GM23338 (cell line): ENCODE measurements at regions not wholly inside any gene's neighbourhood (a gene's known extent, or its start where the extent isn't known, plus 50 kb on each side); places are given as distances from the start of the nearest gene placed in this dataset.

Source experiments
- ATAC-seq: fragments of 200-7000 bp; cut with Tn5 transposase; 3 replicates; pipeline ENCODE4 v1.9.1; 2020
- DNase-seq: peaks from one replicate; pipeline ENCODE4 v3.0.0-alpha.2; 2015; ENCODE audit warnings: low spot score
- H2AFZ ChIP-seq: fragments of 200-600 bp; sonication (generic); 2 replicates; pipeline ENCODE4 v1.8.0; 2016; ENCODE audit warnings: antibody characterized with exemption, mild to moderate bottlenecking, moderate library complexity
- H3F3A ChIP-seq: fragments of 200-600 bp; sonication (generic); replicated peaks from 2 replicates; pipeline ENCODE4 v1.8.0; 2017; ENCODE audit warnings: antibody characterized with exemption, mixed run types, low read depth
- H3K27ac ChIP-seq: fragments of 200-600 bp; sonication (generic); 2 replicates; pipeline ENCODE4 v1.6.1; 2016; ENCODE audit warnings: low read depth
- H3K27me3 ChIP-seq: fragments of 200-600 bp; sonication (generic); 2 replicates; pipeline ENCODE4 v1.8.0; 2016; ENCODE audit warnings: mild to moderate bottlenecking, mixed run types, moderate library complexity; ENCODE audit not compliant: insufficient read depth
- H3K36me3 ChIP-seq: fragments of 200-600 bp; sonication (generic); 2 replicates; pipeline ENCODE4 v1.8.0; 2016; ENCODE audit warnings: mild to moderate bottlenecking; ENCODE audit not compliant: insufficient read depth
- H3K4me1 ChIP-seq: fragments of 200-600 bp; sonication (generic); 2 replicates; pipeline ENCODE4 v1.8.0; 2016; ENCODE audit warnings: mild to moderate bottlenecking, moderate library complexity; ENCODE audit not compliant: insufficient read depth
- H3K4me2 ChIP-seq: fragments of 200-600 bp; sonication (generic); 2 replicates; pipeline ENCODE4 v1.7.1; 2017; ENCODE audit warnings: mixed run types
- H3K4me3 ChIP-seq: fragments of 200-600 bp; sonication (generic); 2 replicates; pipeline ENCODE4 v1.6.1; 2016; ENCODE audit warnings: mixed run types
- H3K79me2 ChIP-seq: fragments of 200-600 bp; sonication (generic); replicated peaks from 2 replicates; pipeline ENCODE4 v1.8.0; 2017; ENCODE audit warnings: mild to moderate bottlenecking; ENCODE audit not compliant: insufficient read depth
- H3K9me2 ChIP-seq: fragments of 200-600 bp; sonication (generic); 2 replicates; pipeline ENCODE4 v1.8.0; 2017; ENCODE audit not compliant: insufficient read depth
- H4K20me1 ChIP-seq: fragments of 200-600 bp; sonication (generic); replicated peaks from 2 replicates; pipeline ENCODE4 v1.8.0; 2017; ENCODE audit warnings: mild to moderate bottlenecking; ENCODE audit not compliant: insufficient read depth
- H3K27ac Mint-ChIP-seq: 2 replicates; pipeline ENCODE4 v1.8.0; 2020; ENCODE audit warnings: inconsistent platforms, mild to moderate bottlenecking, moderate library complexity, mixed read lengths
- H3K27me3 Mint-ChIP-seq: 3 replicates; pipeline ENCODE4 v1.8.0; 2022; ENCODE audit warnings: low read depth, mild to moderate bottlenecking, moderate library complexity, mixed read lengths, inconsistent platforms; ENCODE audit not compliant: insufficient read depth, poor library complexity
- H3K36me3 Mint-ChIP-seq: 3 replicates; pipeline ENCODE4 v1.8.0; 2021; ENCODE audit warnings: low read depth, mild to moderate bottlenecking, inconsistent platforms, moderate library complexity, mixed read lengths
- H3K4me1 Mint-ChIP-seq: 3 replicates; pipeline ENCODE4 v1.8.0; 2020; ENCODE audit warnings: mild to moderate bottlenecking, inconsistent platforms, mixed read lengths
- H3K4me3 Mint-ChIP-seq: 3 replicates; pipeline ENCODE4 v1.8.0; 2021; ENCODE audit warnings: moderate library complexity, mild to moderate bottlenecking, inconsistent platforms, mixed read lengths
- H3K9me3 Mint-ChIP-seq: 3 replicates; pipeline ENCODE4 v1.8.0; 2020; ENCODE audit warnings: moderate library complexity, mild to moderate bottlenecking, inconsistent platforms, mixed read lengths
- EZH2 ChIP-seq: fragments of 200-600 bp; sonication (generic); IDR thresholded peaks from one replicate; pipeline ENCODE4 v1.8.0; 2017; ENCODE audit warnings: antibody characterized with exemption, mild to moderate bottlenecking, low read depth; ENCODE audit not compliant: unreplicated experiment
- JUNB ChIP-seq: IDR thresholded peaks from one replicate; pipeline ENCODE4 v1.6.1; 2016; ENCODE audit warnings: antibody characterized with exemption; ENCODE audit not compliant: unreplicated experiment
- POLR2AphosphoS5 ChIP-seq: IDR thresholded peaks from 2 replicates; pipeline ENCODE4 v1.6.1; 2016; ENCODE audit warnings: antibody characterized with exemption, low read depth
- REST ChIP-seq: IDR thresholded peaks from one replicate; pipeline ENCODE4 v1.6.1; 2018; ENCODE audit warnings: antibody characterized with exemption; ENCODE audit not compliant: unreplicated experiment
- ZNF114 ChIP-seq: fragments of 250-450 bp; sonication (Bioruptor Pico); IDR thresholded peaks from 2 replicates; pipeline ENCODE4 v1.5.0; 2020; ENCODE audit warnings: mild to moderate bottlenecking, moderate library complexity
- ZNF331 ChIP-seq: fragments of 250-450 bp; sonication (Bioruptor Pico); IDR thresholded peaks from 2 replicates; pipeline ENCODE4 v1.5.0; 2020; ENCODE audit warnings: low read depth, mild to moderate bottlenecking, moderate library complexity
- ZNF462 ChIP-seq: fragments of 250-450 bp; sonication (Bioruptor Pico); IDR thresholded peaks from 2 replicates; pipeline ENCODE4 v1.5.0; 2020; ENCODE audit warnings: mild to moderate bottlenecking, moderate library complexity
- TF ChIP-seq, protein P1 (sequence below): IDR thresholded peaks from 2 replicates; pipeline ENCODE4 v1.6.1; 2016; ENCODE audit warnings: antibody characterized with exemption
- TF ChIP-seq, protein P2 (sequence below), 2 experiments: fragments of 200-600 bp in 1 of 2; sonication (generic) in 1 of 2; conservative IDR thresholded peaks; 2 replicates each; pipeline versions ENCODE4 v1.5.1 to v1.6.1; 2016 to 2017; ENCODE audit warnings: antibody characterized with exemption in 2 of 2, low read depth in 2 of 2, mild to moderate bottlenecking in 2 of 2, moderate library complexity in 1 of 2

GRCh38 chr6:93549868-93550267 lies 130.5 kb upstream of the EPHA7 start:
- no peaks in the 10 kb centered on the region for H3K27me3 Mint-ChIP-seq
- no peaks in the 10 kb centered on the region for H4K20me1 ChIP-seq
- H3K4me1 Mint-ChIP-seq = no peaks in the 10 kb centered on the region
- H3K9me2 ChIP-seq = no peaks in the 10 kb centered on the region
- no peak overlapping the region for H3K27ac Mint-ChIP-seq
- no peaks in the 10 kb centered on the region for H3K36me3 ChIP-seq
- H3K36me3 Mint-ChIP-seq = no peaks in the 10 kb centered on the region
- H3K79me2 ChIP-seq = no peaks in the 10 kb centered on the region
- no peaks in the 10 kb centered on the region for H3K27me3 ChIP-seq
- TF ChIP-seq ZNF331 (no peak), POLR2AphosphoS5 (no peak), REST (no peak), JUNB (no peak), EZH2 (no peak), ZNF462 (no peak), ZNF114 (CRISPR knock-in tag) (no peak)
- TF ChIP-seq, protein P1, sequence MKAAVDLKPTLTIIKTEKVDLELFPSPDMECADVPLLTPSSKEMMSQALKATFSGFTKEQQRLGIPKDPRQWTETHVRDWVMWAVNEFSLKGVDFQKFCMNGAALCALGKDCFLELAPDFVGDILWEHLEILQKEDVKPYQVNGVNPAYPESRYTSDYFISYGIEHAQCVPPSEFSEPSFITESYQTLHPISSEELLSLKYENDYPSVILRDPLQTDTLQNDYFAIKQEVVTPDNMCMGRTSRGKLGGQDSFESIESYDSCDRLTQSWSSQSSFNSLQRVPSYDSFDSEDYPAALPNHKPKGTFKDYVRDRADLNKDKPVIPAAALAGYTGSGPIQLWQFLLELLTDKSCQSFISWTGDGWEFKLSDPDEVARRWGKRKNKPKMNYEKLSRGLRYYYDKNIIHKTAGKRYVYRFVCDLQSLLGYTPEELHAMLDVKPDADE = no peak
- TF ChIP-seq, protein P2, sequence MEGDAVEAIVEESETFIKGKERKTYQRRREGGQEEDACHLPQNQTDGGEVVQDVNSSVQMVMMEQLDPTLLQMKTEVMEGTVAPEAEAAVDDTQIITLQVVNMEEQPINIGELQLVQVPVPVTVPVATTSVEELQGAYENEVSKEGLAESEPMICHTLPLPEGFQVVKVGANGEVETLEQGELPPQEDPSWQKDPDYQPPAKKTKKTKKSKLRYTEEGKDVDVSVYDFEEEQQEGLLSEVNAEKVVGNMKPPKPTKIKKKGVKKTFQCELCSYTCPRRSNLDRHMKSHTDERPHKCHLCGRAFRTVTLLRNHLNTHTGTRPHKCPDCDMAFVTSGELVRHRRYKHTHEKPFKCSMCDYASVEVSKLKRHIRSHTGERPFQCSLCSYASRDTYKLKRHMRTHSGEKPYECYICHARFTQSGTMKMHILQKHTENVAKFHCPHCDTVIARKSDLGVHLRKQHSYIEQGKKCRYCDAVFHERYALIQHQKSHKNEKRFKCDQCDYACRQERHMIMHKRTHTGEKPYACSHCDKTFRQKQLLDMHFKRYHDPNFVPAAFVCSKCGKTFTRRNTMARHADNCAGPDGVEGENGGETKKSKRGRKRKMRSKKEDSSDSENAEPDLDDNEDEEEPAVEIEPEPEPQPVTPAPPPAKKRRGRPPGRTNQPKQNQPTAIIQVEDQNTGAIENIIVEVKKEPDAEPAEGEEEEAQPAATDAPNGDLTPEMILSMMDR (conservative IDR thresholded peaks at IDR 0.05; ENCODE audit: low read depth in 2 of 2) = no peak
- no peak overlapping the region for H3K27ac ChIP-seq
- ATAC-seq (no peak), DNase-seq (no peak)
- H3F3A ChIP-seq = no peaks in the 10 kb centered on the region
- no peak overlapping the region for H2AFZ ChIP-seq
- H3K4me3 ChIP-seq = no peak overlapping the region
- peaks cover 4% of the 10 kb centered on the region; the same call in 1 of the 3 replicates for H3K9me3 Mint-ChIP-seq
- no peak overlapping the region for H3K4me2 ChIP-seq
- no peak overlapping the region for H3K4me3 Mint-ChIP-seq
- H3K4me1 ChIP-seq = no peaks in the 10 kb centered on the region
